Stimulated activated CD4-positive, alpha-beta T cell treated with anti-CD3 and anti-CD28 coated beads, TNF-alpha, amount 100 ng/mL, for 24 hours (primary cell): ENCODE measurements at regions not wholly inside any gene's neighbourhood (a gene's known extent, or its start where the extent isn't known, plus 50 kb on each side); places are given as distances from the start of the nearest gene placed in this dataset.
"Not testable (repeated sequence)": the region's sequence is repeated elsewhere in the genome, so short reads cannot be mapped to it uniquely, and the experiment has no call there.

Experiments used
- DNase-seq, 3 experiments: peaks; one replicate each; pipeline ENCODE4 v3.0.0-alpha.2; 2020; ENCODE audit warnings: low read depth in 3 of 3

DNA sequence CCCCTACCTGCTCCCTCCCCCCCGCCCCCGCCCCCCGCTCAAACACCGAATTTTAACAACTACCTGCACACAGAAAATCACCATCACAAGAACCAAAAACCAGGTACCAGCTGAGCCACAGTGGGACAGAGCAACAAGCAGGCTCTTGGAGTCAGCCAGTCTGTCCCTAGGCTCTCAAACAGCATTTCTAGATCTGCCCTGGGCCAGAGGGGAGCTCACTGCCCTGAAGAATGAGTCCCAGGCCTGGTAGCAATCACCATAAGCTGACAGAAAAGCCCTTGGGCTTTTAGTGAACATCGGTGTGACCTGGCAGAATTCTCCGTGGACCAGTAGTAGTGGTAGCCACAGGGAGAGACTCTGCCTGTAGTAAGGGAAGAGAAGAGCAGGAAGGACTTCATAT, 58.3 kb downstream of the C11orf87 start:
- no peak for DNase-seq

DNA sequence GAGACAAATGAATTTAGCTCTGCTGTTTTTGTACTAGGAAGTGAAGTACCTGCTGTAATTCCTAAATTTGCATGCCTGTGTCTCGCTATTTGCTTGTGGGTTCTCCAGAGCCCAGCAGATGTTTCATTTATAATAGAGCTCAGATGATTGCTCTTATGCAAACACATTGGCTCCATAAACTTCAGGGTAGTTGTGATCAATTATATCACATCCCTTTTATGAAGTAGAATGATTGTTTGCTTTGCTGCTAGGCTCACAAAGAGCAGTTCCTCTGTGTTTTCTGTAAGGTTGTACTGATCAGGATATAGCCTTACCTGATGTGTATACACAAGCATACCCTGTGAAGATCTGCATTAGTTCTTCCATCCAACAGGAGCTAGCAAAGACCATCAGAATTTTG, 64.1 kb downstream of the C11orf87 start:
- no peak for DNase-seq

DNA sequence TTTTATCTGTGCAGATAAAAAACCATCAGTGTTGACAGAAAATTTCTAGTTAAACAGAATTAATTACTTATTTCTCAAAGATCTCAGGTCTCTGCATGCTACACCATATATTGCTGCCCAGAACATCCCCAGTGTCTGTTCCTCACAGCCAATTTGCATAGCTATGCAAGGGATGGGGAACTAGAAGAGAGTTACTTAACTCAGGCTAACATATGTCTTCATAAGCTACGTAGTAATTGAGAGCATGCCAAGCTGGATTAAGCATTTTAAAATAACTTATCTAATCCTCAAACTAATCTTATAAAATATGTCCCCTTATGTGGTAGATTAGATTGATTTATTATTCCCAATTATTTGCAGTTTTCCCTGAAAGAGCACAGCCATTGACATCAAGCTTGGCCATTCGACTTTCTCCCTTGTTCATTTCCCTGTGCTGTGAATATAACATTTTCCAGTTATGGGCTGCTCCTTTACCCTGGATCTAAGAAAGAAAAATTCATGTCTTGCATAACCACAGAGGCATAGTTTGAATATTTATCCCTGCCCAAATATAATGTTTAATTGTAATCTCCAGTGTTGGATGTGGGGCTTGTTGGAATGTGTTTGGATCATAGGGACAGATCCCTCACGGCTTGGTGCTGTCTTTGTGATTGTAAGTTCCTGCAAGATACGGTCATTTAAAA, 69.1 kb downstream of the C11orf87 start:
- no peak for DNase-seq

DNA sequence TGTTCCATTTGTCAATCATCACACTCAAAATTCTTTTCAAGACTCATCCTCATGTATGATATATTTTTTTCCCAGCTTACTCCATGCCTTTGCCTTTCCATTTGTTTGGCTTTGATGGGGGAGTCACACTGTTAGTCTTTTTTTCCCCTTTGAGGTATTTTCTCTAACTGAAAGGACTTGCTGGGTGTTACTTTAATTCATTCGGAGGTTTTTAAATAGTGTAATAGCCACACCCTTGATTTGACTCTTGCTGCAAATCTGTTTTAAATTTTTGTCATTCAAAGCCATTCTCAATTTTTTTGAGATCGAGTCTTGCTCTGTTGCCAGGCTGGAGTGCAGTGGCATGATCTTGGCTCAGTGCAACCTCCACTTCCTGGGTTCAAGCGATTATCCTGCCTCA, 84.1 kb downstream of the C11orf87 start:
- no peak for DNase-seq

DNA sequence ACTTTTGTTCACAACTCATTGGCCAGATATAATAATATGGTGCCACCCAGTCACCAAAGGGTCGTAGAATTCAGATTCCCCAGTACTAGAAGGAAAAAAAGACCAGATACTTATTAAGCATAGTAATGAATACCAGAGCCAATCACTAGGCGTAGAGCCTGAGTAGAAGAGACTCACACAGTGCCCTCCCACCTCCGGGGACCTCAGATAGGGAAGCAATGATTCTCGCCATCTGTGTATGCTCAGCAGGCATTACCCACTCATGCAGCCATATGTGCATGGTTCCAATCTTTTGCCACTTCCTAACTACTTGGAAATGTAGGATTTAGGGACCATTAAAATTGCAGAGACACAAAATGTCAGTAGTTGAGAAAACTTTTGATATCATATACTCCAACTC, 85.3 kb downstream of the C11orf87 start:
- no peak for DNase-seq

DNA sequence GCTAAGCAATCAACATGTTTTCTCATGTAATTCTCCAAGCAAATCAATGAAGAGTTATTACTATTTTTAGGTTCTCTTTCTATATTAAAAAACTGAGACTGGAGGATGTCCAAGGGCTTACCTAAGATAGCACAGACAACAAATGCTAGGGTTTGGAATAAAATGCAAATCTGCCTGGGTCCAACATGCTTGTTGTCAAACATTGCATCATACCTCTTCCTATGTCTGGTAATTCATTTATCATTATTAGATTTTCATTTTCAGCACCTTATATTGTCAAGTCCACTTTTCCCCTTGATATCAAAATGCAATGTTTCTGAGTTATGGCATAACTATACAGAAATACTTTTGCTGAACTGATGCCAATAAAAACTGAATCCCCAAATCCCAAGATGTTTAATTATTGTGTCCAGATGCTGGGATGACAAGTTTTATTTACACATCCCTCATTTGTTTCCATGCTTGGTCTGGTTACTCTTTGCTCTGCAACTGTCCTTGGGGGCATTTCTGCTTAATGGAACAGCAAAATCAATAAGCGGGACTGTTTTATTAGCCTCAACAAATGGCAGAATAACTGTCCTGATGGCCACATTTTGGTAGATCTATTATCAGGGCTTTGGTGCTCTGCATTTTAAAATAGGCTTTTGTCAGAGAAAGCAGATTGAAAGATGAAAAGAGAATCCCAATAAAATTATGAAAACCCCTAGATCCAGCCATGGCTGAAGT, 86.0 kb downstream of the C11orf87 start:
- DNase-seq, result no peak

DNA sequence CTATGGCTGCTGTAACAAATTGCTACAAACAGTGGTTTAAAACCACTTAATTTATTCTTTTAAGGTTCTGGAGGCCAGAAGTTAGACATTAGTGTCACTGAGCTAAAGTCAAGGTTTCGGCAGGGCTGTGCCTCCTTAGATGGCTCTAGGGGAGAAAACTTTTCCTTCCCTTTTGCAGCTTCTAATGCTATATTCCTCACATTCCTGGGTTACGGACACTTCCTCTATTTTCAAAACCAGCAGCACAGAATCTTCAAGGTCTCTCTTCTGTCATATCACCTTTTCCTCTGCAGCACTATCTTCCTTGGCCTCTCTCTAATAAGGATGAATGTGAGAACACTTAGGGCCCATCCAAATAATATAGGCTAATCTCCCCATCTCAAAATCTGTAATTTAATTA, 87.0 kb downstream of the C11orf87 start:
- DNase-seq, result no peak

DNA sequence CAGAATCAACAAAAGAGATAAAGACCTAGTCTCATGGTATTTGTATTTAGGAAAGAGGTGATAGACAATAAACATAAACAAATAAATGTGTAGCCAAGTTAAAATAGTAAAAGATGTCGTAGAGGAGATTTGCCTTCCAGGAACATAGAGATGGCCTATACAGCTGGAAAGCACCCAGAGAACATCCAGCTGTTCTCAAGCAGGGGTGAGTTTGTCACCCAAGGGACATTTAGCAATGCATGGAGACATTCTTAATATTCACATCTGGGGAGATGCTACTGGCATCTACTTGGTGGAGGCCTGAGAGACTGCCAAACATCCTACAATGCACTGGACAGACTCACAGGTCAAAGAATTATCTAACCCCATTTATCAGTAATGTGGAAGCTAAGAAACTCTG, 88.3 kb downstream of the C11orf87 start:
- DNase-seq, result no peak

DNA sequence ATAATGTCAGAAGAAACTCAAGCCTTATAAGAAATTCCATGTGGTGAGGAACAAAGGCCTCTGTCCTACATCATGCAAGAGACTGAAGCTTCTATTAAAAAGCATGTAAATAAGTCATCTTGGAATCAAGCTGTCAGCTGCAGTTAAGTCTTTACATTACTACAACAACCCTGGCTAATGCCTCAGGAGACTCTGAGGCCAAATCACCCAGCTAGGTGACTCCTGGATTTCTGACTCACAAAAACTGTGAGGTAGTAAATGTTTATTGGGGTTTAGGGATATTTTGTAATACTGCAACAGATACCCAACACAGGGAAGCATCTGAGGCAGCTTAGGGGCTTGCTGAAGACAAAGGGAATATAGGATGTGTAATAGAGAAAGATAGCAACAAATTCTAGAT, 89.6 kb downstream of the C11orf87 start:
- DNase-seq, result no peak

DNA sequence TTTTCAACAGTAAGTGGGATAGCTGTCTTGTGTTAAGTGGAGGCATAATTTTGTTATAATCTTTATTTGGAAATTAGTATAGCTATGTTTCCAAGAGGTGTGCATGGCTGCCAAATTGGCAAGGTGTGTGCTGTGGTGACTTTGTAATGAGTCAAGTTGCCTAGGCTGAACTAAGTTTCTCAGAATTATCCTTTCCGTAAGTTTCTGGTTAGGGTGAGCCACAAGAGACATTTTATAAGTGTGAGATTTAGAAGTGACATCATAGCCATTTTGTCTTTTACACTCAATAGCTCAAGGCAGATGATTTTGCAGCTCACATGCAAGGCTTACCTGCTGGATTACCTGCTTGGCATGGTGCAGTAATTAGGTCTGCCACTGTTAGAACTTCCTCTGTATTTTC, 90.3 kb downstream of the C11orf87 start:
- DNase-seq, result no peak

DNA sequence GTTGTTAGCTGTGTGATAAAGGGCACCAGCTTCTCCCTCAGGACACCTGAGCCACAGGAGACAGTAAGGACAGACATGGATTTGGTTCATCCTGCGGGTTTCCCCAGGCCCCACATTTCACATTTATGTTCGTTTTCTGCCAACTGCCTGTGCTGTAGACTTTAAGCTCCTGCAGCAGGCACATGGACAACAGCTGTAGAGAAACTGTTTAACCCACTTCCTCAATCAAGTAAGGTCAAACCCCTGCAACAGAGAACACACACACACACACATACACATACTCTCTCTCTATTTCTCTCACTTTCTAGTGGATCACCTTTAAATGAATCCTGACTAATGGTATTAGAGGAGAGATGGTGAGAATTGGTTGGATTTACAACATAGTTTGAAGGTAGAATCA, 90.7 kb downstream of the C11orf87 start:
- no peak for DNase-seq

DNA sequence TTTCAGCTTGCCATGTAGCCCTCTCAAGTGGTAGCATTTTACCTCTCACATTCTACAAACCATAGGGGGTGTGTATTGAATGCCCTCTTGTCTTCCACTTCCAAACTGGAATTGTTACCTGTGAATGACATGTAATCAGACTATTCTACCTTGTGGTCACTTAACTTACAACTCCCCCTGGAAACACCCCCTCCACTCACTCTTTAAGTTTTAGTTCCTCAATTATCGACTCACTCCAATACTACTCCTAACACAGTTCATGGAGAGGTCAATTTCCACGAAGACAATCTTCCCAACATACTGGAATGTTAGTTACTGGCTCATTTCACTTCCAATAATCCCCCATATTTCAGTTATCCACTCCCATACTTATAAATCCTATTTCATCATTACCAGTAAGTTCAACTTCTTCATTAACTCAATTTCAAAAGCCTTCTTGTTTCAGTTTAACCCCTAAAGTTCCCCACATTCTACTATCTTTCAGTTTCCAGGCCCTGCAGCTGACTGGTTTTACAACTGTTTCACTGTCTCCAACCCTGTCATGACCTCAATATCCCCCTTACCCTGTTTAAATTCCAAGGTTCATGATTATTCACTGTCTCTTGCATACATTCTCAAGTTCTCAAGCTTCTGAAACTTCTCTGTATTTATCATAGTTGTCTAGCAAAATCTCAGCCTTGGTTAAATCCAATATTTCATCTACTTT, 92.5 kb downstream of the C11orf87 start:
- no peak for DNase-seq

DNA sequence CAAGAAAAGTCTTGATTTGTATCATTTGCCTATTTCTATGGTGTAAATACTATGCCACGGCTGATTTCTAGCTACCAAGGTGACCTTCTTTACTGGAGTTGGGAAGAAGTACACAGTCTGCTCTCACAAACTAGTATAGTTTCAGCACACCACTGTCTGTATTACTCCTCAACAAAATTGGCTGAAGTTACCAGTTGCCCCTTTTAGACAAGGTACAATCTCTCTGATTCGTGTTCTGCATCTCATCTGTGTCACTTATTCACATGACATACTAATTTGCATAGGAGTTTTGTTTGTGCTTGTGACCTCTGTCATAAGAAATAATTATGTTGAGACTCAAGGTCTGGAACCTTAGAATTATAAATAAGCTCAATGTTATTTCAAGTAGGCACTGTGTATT, 97.3 kb downstream of the C11orf87 start:
- DNase-seq, result no peak

DNA sequence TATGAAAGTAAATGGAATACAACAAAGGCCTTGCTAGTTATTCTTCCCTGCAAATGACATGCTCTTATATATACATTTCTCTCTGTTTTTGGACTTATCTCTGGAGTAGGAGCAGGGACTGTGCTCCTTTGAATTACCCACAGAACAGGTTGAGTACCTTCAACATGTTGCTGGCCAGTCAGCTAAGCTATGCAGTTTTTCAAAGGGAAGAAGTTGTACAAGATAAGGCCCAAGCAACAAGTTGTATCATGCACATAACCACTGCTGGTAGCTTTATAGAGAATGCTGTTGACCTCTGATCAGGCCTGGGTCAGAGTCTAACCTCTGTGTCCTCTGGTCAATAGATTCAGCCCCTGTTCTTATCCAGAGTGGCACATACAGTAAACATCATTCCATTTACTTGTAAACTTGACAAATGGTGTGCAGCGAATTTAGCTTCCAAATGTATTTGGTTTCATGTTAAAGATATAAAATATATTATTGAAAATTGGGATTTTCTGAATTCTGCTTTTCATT, 99.6 kb downstream of the C11orf87 start:
- no peak for DNase-seq

DNA sequence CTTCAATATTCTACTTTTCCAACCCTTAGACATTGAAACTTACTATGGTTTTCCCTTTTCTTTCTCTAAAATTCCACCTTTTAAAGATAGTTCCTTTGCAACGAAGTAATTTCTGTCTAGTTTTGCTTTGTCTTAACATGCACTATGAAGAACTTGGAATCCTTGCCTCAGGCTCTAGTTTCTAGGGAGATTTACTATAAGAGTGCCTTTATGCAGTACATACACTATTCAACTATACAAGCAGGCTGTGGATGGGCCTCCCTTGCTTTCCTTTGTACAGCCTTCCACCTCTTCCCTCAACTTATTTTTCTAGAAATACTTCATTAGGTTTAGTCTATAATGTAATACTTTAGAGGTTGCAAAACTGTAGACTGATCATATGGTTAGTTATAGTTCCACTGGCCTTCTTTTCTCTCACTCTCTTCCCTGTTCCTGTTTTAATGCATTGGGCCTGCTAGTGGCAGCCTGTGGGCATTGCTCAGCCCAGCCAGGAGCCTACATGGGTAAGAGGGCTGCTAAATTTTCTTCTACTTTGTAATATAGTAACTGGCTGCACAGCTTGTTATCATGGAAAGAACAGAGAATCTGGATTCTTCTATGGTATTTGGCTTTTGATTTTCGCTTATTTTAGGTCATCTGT, 100.2 kb downstream of the C11orf87 start:
- DNase-seq, result no peak

DNA sequence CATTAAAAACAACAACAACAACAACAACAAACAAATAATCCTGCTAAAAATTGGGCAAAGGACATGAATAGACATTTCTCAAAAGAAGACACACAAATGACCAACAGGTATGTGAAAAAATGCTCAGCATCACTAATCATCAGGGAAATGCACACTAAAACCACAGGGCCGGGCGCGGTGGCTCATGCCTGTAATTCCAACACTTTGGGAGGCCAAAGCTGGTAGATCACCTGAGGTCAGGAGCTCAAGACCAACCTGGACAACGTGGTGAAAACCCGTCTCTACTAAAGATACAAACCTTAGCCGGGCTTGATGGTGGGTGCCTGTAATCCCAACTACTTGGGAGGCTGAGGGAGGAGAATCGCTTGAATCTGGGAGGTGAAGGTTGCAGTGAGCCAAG, 103.6 kb downstream of the C11orf87 start:
- DNase-seq, result not testable (repeated sequence)

DNA sequence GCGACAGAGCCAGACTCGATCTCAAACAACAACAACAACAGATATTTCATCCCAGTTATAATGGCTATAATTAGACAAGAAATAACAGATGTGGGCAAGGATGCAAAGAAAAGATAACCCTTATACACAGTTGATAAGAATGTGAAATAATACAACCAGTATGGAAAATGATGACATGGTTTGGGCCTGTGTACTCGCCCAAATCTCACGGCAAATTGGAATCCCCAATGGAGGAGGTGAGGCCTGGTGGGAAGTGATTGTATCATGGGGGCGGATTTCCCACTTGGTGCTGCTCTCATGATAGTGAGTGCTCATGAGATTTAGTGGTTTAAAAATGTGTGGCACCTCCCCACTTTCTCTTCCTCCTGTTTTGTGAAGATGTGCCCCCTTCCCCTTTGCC, 104.1 kb downstream of the C11orf87 start:
- DNase-seq, result no peak

DNA sequence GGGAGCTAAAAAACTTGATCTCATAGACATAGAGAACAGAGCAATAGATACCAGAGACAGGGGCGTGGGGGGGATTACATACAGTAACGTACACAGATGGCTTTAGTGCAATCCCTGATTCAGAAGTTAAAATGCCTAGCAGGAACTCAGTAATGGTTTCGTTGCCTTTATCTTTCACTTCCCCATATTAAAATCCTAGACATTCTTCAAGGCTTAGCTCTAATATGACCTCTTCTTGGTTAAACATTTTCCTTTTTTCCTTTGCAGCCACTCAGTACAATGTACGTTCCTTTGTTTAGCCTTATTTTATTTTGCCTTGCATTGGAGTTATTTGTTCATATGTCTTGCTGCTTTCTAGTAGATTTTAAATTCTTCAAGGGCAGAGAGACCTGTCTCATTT, 104.9 kb downstream of the C11orf87 start:
- no peak for DNase-seq

DNA sequence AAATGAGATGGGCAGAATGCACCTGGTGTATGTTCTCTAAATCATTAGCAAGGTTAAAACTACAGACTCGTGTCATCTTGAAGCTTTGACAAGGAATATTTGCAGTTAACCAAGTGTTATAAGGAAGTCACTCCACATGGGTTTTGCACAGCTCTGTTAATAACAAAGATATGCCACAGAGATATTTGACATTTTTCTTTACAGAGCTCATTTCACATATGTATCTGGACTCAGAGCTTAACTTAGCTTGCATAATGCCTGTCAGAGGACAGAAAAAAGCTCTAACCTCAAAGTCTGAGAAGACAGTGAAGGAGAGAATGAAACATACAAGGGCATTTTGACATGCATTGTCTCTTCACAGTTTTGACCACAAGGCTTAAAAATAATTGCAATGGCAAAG, 105.5 kb downstream of the C11orf87 start:
- no peak for DNase-seq

DNA sequence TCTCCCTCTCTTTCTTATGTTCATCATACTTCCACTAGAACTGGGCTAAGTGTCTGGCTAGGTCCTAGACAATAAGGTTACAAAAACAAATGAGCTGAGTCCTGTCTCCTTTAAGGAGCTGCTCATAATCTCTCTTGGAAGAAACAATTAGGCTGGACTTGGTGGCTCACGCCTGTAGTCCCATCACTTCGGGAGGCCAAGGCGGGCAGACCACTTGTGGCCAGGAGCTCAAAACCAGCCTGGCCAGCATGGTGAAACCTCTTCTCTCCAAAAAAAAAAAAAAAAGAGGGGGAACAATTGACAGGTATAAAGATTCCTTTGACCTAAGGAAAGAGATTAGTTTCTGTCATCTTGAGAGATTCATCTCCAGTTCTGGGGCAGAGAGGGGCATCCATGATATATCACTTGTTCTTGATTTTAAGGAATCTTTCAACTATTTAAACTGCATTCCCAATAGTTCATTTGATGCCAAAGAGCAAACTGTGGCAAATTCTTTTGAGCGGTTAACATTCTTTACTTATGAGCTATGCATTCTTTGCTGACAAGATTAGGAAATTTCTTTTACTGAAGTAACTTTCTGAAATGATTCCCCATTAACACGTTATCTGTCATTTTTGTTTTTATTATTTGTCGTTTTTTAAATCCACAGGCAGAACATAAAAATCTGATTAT, 125.5 kb downstream of the C11orf87 start:
- no peak for DNase-seq

DNA sequence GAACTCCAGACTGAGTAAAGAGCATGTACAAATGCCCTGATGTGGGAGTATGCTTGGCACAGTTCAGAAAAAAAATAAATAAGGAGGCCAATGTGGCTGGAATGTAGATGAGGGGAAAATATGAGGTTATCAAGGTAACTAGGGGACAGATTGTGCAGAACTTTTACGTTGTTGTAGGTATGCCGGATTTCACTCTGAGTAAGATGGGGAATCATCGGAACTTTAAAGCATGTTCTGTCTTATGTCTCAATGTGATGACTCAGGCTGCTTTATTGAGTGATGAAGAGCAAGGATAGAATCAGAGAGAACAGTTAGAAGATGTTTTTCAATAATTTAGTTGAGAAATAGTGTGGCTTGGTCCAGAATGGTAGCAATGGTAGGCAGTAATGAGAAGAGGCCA, 130.4 kb downstream of the C11orf87 start:
- no peak for DNase-seq

DNA sequence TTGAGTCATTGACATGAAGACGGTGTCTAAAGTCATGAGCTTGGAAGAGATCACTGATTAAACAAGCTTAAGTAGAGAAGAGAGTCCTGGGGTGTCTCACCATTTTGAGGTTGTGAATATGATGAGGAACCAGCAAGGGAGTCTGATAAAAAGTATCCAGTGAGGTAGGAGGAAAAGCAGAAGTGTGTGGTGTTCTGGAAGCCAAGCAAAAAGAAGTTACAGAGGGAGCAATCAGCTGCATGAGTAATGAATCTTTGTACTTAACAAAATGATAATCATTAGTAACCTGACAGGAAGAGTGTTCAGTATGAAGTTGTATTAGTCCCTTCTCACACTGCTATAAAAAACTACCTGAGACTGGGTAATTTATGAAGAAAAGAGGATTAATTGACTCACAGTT, 131.3 kb downstream of the C11orf87 start:
- no peak for DNase-seq
